ENCODE measurements at regions not wholly inside any gene's neighbourhood (a gene's known extent, or its start where the extent isn't known, plus 50 kb on each side); places are given as distances from the start of the nearest gene placed in this dataset.

- no peak overlapping the region for H3K4me3 ChIP-seq
- no peak for DNase-seq
- H3K9me3 ChIP-seq (ENCODE audit: insufficient read depth, low read depth), result no peaks in the 10 kb centered on the region
- no peaks in the 10 kb centered on the region for H3K79me2 ChIP-seq (ENCODE audit: low read depth)
- H3K9me2 ChIP-seq (ENCODE audit: insufficient read depth), result no peaks in the 10 kb centered on the region
- H3K27me3 ChIP-seq (ENCODE audit: insufficient read depth, low read depth), result no peaks in the 10 kb centered on the region
- H3K36me3 ChIP-seq (ENCODE audit: low read depth), result no peaks in the 10 kb centered on the region
- H3K4me2 ChIP-seq, result no peak overlapping the region
- TF ChIP-seq EZH2 (IDR thresholded peaks at IDR 0.05; ENCODE audit: low read depth), result no peak
- no peak overlapping the region for H3K27ac ChIP-seq
- ChIA-PET CTCF (no interaction called here), POLR2A (ENCODE audit: unreplicated experiment) (no interaction called here)
- H3F3A ChIP-seq (ENCODE audit: insufficient read depth, low read depth), result no peaks in the 10 kb centered on the region
- no peaks in the 10 kb centered on the region for H4K20me1 ChIP-seq (ENCODE audit: insufficient read depth)
- BruUV-seq (replicated peaks), result no TSS peak
- intact Hi-C loops (cut with micrococcal nuclease; ENCODE audit: unreplicated experiment), result no loop called here
- no peaks in the 10 kb centered on the region for H3K4me1 ChIP-seq (replicated peaks; ENCODE audit: insufficient read depth)
- no peak overlapping the region for H2AFZ ChIP-seq
These were observed 1367.2 kb downstream of the KCNT2 start for GRCh38 chr1:195241066-195241465.

GRCh38 chr1:195238313-195238712 lies 1369.9 kb downstream of the KCNT2 start:
- H3K9me2 ChIP-seq (ENCODE audit: insufficient read depth), result no peaks in the 10 kb centered on the region
- no peaks in the 10 kb centered on the region for H3F3A ChIP-seq (ENCODE audit: insufficient read depth, low read depth)
- H3K36me3 ChIP-seq (ENCODE audit: low read depth), result no peaks in the 10 kb centered on the region
- no TSS peak for BruUV-seq (replicated peaks)
- H2AFZ ChIP-seq, result no peak overlapping the region
- no peak overlapping the region for H3K4me3 ChIP-seq
- CTCF ChIA-PET, result no interaction called here
- no peak overlapping the region for H3K27ac ChIP-seq
- H4K20me1 ChIP-seq (ENCODE audit: insufficient read depth), result no peaks in the 10 kb centered on the region
- H3K4me1 ChIP-seq (replicated peaks; ENCODE audit: insufficient read depth), result no peaks in the 10 kb centered on the region
- no peak overlapping the region for H3K4me2 ChIP-seq
- no peaks in the 10 kb centered on the region for H3K79me2 ChIP-seq (ENCODE audit: low read depth)
- TF ChIP-seq EZH2 (IDR thresholded peaks at IDR 0.05; ENCODE audit: low read depth) (no peak), CTCF (conservative IDR thresholded peaks at IDR 0.05) (no peak)
- POLR2A ChIA-PET (ENCODE audit: unreplicated experiment), result no interaction called here
- H3K9me3 ChIP-seq (ENCODE audit: insufficient read depth, low read depth), result no peaks in the 10 kb centered on the region
- intact Hi-C loops (cut with micrococcal nuclease; ENCODE audit: unreplicated experiment), result no loop called here
- H3K27me3 ChIP-seq (ENCODE audit: insufficient read depth, low read depth), result no peaks in the 10 kb centered on the region
- no peak for DNase-seq

- POLR2A ChIA-PET (ENCODE audit: unreplicated experiment), result no interaction called here
- Histone ChIP-seq H3K36me3 (ENCODE audit: low read depth) (no peaks in the 10 kb centered on the region), H3K9me2 (ENCODE audit: insufficient read depth) (no peaks in the 10 kb centered on the region), H2AFZ (no peak overlapping the region), H3K4me1 (replicated peaks; ENCODE audit: insufficient read depth) (no peaks in the 10 kb centered on the region), H3K27me3 (ENCODE audit: insufficient read depth, low read depth) (no peaks in the 10 kb centered on the region), H4K20me1 (ENCODE audit: insufficient read depth) (no peaks in the 10 kb centered on the region), H3K4me2 (no peak overlapping the region), H3F3A (ENCODE audit: insufficient read depth, low read depth) (no peaks in the 10 kb centered on the region), H3K79me2 (ENCODE audit: low read depth) (no peaks in the 10 kb centered on the region), H3K27ac (no peak overlapping the region), H3K9me3 (ENCODE audit: insufficient read depth, low read depth) (no peaks in the 10 kb centered on the region), H3K4me3 (no peak overlapping the region)
- intact Hi-C loops (cut with micrococcal nuclease; ENCODE audit: unreplicated experiment), result no loop called here
- no peak for DNase-seq
- CTCF ChIA-PET, result no interaction called here
- no TSS peak for BruUV-seq (replicated peaks)
- TF ChIP-seq EZH2 (IDR thresholded peaks at IDR 0.05; ENCODE audit: low read depth) (no peak), CTCF (conservative IDR thresholded peaks at IDR 0.05) (no peak)
These were observed 1371.0 kb downstream of the KCNT2 start for GRCh38 chr1:195236991-195237889.

Data from PC-9 (cell line).